ENCODE measurements at regions not wholly inside any gene's neighbourhood (a gene's known extent, or its start where the extent isn't known, plus 50 kb on each side); places are given as distances from the start of the nearest gene placed in this dataset.

- Histone ChIP-seq H3K9me3 (ENCODE audit: control insufficient read depth, low read length) (no peaks in the 10 kb centered on the region), H3K4me1 (ENCODE audit: control insufficient read depth, insufficient read depth, low read length) (no peaks in the 10 kb centered on the region), H3K4me3 (ENCODE audit: low read length) (no peak overlapping the region), H3K9ac (ENCODE audit: low read length) (no peak overlapping the region), H3K27me3 (replicated peaks; ENCODE audit: control insufficient read depth, insufficient read depth, low read length) (no peaks in the 10 kb centered on the region), H3K36me3 (ENCODE audit: control insufficient read depth, insufficient read depth, low read length, severe bottlenecking) (no peaks in the 10 kb centered on the region)
- DNase-seq (ENCODE audit: low read depth) = no peak
These were observed 483.9 kb upstream of the CRIM1 start for GRCh38 chr2:35871672-35872071.

DNA sequence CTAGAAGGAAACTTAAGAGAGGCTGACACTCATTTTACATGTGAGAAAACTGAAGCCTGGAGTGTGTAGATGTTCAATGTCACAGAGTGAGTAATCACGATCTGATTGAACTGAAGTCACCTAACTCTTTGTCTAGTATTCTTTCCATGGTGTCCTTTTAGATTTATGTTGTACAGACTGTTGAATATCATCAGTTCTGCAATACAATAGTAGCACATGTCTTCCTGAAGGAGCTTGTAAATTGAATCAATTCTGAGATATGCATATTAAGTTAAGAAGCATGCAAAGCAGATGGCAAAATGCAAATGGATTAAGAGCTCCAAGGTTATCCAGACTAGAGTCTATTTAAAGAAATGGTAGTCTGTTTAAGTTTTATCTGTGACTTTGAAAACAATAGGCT is 484.9 kb upstream of the CRIM1 start:
- Histone ChIP-seq H3K4me3 (ENCODE audit: low read length) (no peak overlapping the region), H3K9ac (ENCODE audit: low read length) (no peak overlapping the region), H3K4me1 (ENCODE audit: control insufficient read depth, insufficient read depth, low read length) (no peaks in the 10 kb centered on the region), H3K36me3 (ENCODE audit: control insufficient read depth, insufficient read depth, low read length, severe bottlenecking) (no peaks in the 10 kb centered on the region), H3K9me3 (ENCODE audit: control insufficient read depth, low read length) (no peaks in the 10 kb centered on the region), H3K27me3 (replicated peaks; ENCODE audit: control insufficient read depth, insufficient read depth, low read length) (no peaks in the 10 kb centered on the region)
- no peak for DNase-seq (ENCODE audit: low read depth)

- Histone ChIP-seq H3K9ac (ENCODE audit: low read length) (no peak overlapping the region), H3K4me3 (ENCODE audit: low read length) (no peak overlapping the region), H3K27me3 (replicated peaks; ENCODE audit: control insufficient read depth, insufficient read depth, low read length) (no peaks in the 10 kb centered on the region), H3K9me3 (ENCODE audit: control insufficient read depth, low read length) (no peaks in the 10 kb centered on the region), H3K4me1 (ENCODE audit: control insufficient read depth, insufficient read depth, low read length) (no peaks in the 10 kb centered on the region), H3K36me3 (ENCODE audit: control insufficient read depth, insufficient read depth, low read length, severe bottlenecking) (no peaks in the 10 kb centered on the region)
- DNase-seq (ENCODE audit: low read depth) = no peak
These were observed 491.4 kb upstream of the CRIM1 start for GRCh38 chr2:35864141-35864540.

GRCh38 chr2:35858216-35858615 is 497.4 kb upstream of the CRIM1 start:
- Histone ChIP-seq H3K9ac (ENCODE audit: low read length) (no peak overlapping the region), H3K36me3 (ENCODE audit: control insufficient read depth, insufficient read depth, low read length, severe bottlenecking) (no peaks in the 10 kb centered on the region), H3K27me3 (replicated peaks; ENCODE audit: control insufficient read depth, insufficient read depth, low read length) (no peaks in the 10 kb centered on the region), H3K4me3 (ENCODE audit: low read length) (no peak overlapping the region), H3K9me3 (ENCODE audit: control insufficient read depth, low read length) (no peaks in the 10 kb centered on the region), H3K4me1 (ENCODE audit: control insufficient read depth, insufficient read depth, low read length) (no peaks in the 10 kb centered on the region)
- no peak for DNase-seq (ENCODE audit: low read depth)

DNA sequence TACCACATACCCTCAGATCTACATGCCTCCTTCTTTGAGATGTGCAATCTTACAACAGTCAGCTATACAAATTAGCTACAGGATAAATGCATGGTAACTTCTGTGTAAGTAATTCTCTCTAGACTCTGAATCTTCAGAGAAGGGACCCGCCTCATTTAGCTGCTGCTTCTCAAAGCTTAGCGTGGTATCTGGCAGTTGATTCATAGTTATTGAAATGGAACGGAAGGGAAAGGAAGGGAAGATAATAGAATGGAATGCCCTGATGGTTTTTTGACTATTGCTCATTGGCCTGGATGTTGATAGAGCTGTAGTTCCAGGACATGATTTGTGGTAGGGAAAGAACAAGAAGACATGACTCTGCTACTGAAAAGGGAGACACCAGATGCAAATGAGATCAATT is 498.1 kb upstream of the CRIM1 start:
- H3K36me3 ChIP-seq (ENCODE audit: control insufficient read depth, insufficient read depth, low read length, severe bottlenecking) = no peaks in the 10 kb centered on the region
- no peak overlapping the region for H3K4me3 ChIP-seq (ENCODE audit: low read length)
- H3K4me1 ChIP-seq (ENCODE audit: control insufficient read depth, insufficient read depth, low read length) = no peaks in the 10 kb centered on the region
- H3K9ac ChIP-seq (ENCODE audit: low read length) = no peak overlapping the region
- no peaks in the 10 kb centered on the region for H3K9me3 ChIP-seq (ENCODE audit: control insufficient read depth, low read length)
- DNase-seq (ENCODE audit: low read depth) = no peak
- H3K27me3 ChIP-seq (replicated peaks; ENCODE audit: control insufficient read depth, insufficient read depth, low read length) = no peaks in the 10 kb centered on the region

GRCh38 chr2:35831385-35831784 is 524.2 kb upstream of the CRIM1 start:
- Histone ChIP-seq H3K4me1 (ENCODE audit: control insufficient read depth, insufficient read depth, low read length) (no peaks in the 10 kb centered on the region), H3K9me3 (ENCODE audit: control insufficient read depth, low read length) (peaks cover 2% of the 10 kb centered on the region), H3K27me3 (replicated peaks; ENCODE audit: control insufficient read depth, insufficient read depth, low read length) (no peaks in the 10 kb centered on the region), H3K9ac (ENCODE audit: low read length) (no peak overlapping the region), H3K4me3 (ENCODE audit: low read length) (no peak overlapping the region), H3K36me3 (ENCODE audit: control insufficient read depth, insufficient read depth, low read length, severe bottlenecking) (no peaks in the 10 kb centered on the region)
- DNase-seq (ENCODE audit: low read depth) = no peak

GRCh38 chr2:35830833-35831232 is 524.7 kb upstream of the CRIM1 start:
- Histone ChIP-seq H3K4me1 (ENCODE audit: control insufficient read depth, insufficient read depth, low read length) (no peaks in the 10 kb centered on the region), H3K27me3 (replicated peaks; ENCODE audit: control insufficient read depth, insufficient read depth, low read length) (no peaks in the 10 kb centered on the region), H3K4me3 (ENCODE audit: low read length) (no peak overlapping the region), H3K9ac (ENCODE audit: low read length) (no peak overlapping the region), H3K36me3 (ENCODE audit: control insufficient read depth, insufficient read depth, low read length, severe bottlenecking) (no peaks in the 10 kb centered on the region), H3K9me3 (ENCODE audit: control insufficient read depth, low read length) (peaks cover 2% of the 10 kb centered on the region)
- no peak for DNase-seq (ENCODE audit: low read depth)

GRCh38 chr2:35827086-35827485 is 528.5 kb upstream of the CRIM1 start:
- no peak for DNase-seq (ENCODE audit: low read depth)
- Histone ChIP-seq H3K9ac (ENCODE audit: low read length) (no peak overlapping the region), H3K27me3 (replicated peaks; ENCODE audit: control insufficient read depth, insufficient read depth, low read length) (no peaks in the 10 kb centered on the region), H3K4me1 (ENCODE audit: control insufficient read depth, insufficient read depth, low read length) (no peaks in the 10 kb centered on the region), H3K36me3 (ENCODE audit: control insufficient read depth, insufficient read depth, low read length, severe bottlenecking) (no peaks in the 10 kb centered on the region), H3K9me3 (ENCODE audit: control insufficient read depth, low read length) (no peaks in the 10 kb centered on the region), H3K4me3 (ENCODE audit: low read length) (no peak overlapping the region)

DNA sequence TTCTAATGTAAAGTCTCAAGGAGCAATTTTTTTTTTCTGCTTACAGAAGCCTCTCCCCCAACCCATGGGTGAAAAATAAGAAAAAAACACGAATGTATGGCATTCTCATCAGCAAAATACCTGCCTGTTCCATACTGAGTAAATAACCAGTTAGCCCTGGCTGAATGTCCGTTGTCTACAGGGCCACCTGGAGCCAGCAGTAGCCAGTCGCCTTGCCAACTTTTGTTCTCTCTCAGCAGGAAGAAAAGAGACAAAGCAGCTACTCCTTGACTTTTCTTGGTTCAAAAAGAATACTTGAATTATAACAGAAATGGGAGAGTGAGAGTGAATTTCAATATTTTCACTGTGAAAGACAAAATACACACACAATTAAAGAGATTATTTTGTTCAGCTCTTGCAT is 532.9 kb upstream of the CRIM1 start:
- DNase-seq (ENCODE audit: low read depth) = no peak
- H3K36me3 ChIP-seq (ENCODE audit: control insufficient read depth, insufficient read depth, low read length, severe bottlenecking) = no peaks in the 10 kb centered on the region
- no peaks in the 10 kb centered on the region for H3K27me3 ChIP-seq (replicated peaks; ENCODE audit: control insufficient read depth, insufficient read depth, low read length)
- H3K4me1 ChIP-seq (ENCODE audit: control insufficient read depth, insufficient read depth, low read length) = no peaks in the 10 kb centered on the region
- no peak overlapping the region for H3K4me3 ChIP-seq (ENCODE audit: low read length)
- no peaks in the 10 kb centered on the region for H3K9me3 ChIP-seq (ENCODE audit: control insufficient read depth, low read length)
- H3K9ac ChIP-seq (ENCODE audit: low read length) = no peak overlapping the region

- Histone ChIP-seq H3K4me1 (ENCODE audit: control insufficient read depth, insufficient read depth, low read length) (no peaks in the 10 kb centered on the region), H3K9me3 (ENCODE audit: control insufficient read depth, low read length) (no peaks in the 10 kb centered on the region), H3K4me3 (ENCODE audit: low read length) (no peak overlapping the region), H3K27me3 (replicated peaks; ENCODE audit: control insufficient read depth, insufficient read depth, low read length) (no peaks in the 10 kb centered on the region), H3K9ac (ENCODE audit: low read length) (no peak overlapping the region), H3K36me3 (ENCODE audit: control insufficient read depth, insufficient read depth, low read length, severe bottlenecking) (no peaks in the 10 kb centered on the region)
- no peak for DNase-seq (ENCODE audit: low read depth)
These were observed 533.9 kb upstream of the CRIM1 start for GRCh38 chr2:35821675-35822074.

DNA sequence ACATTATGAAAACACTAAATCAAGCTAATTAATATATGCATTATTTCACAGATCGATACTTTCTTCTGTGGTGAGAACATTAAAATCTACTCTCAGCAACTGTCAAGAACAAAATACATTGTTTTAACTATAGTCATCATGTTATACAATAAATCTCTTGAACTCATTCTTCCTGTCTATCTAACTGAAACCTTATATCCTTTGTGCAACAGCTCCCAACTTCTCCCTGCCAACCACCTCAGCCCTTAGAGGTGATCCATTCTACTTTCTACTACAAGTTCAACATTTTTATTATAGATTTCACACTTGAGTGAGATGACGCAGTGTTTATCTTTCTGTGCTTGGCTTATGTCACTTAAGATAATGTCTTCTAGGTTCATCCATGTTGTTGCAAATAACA is 535.2 kb upstream of the CRIM1 start:
- Histone ChIP-seq H3K36me3 (ENCODE audit: control insufficient read depth, insufficient read depth, low read length, severe bottlenecking) (no peaks in the 10 kb centered on the region), H3K9ac (ENCODE audit: low read length) (no peak overlapping the region), H3K4me3 (ENCODE audit: low read length) (no peak overlapping the region), H3K9me3 (ENCODE audit: control insufficient read depth, low read length) (no peaks in the 10 kb centered on the region), H3K4me1 (ENCODE audit: control insufficient read depth, insufficient read depth, low read length) (no peaks in the 10 kb centered on the region), H3K27me3 (replicated peaks; ENCODE audit: control insufficient read depth, insufficient read depth, low read length) (no peaks in the 10 kb centered on the region)
- DNase-seq (ENCODE audit: low read depth) = no peak

GRCh38 chr2:35819033-35819432 is 536.5 kb upstream of the CRIM1 start:
- Histone ChIP-seq H3K27me3 (replicated peaks; ENCODE audit: control insufficient read depth, insufficient read depth, low read length) (no peaks in the 10 kb centered on the region), H3K36me3 (ENCODE audit: control insufficient read depth, insufficient read depth, low read length, severe bottlenecking) (no peaks in the 10 kb centered on the region), H3K4me1 (ENCODE audit: control insufficient read depth, insufficient read depth, low read length) (no peaks in the 10 kb centered on the region), H3K9ac (ENCODE audit: low read length) (no peak overlapping the region), H3K4me3 (ENCODE audit: low read length) (no peak overlapping the region), H3K9me3 (ENCODE audit: control insufficient read depth, low read length) (no peaks in the 10 kb centered on the region)
- DNase-seq (ENCODE audit: low read depth) = no peak
